ENCODE measurements at regions not wholly inside any gene's neighbourhood (a gene's known extent, or its start where the extent isn't known, plus 50 kb on each side); places are given as distances from the start of the nearest gene placed in this dataset.

GRCh38 chr1:116231752-116232151 is 120.6 kb downstream of the MAB21L3 start:
- DNase-seq (ENCODE audit: low read depth, low spot score): no peak

GRCh38 chr1:116232989-116233514 is 121.9 kb downstream of the MAB21L3 start:
- DNase-seq (ENCODE audit: low read depth, low spot score): no peak

GRCh38 chr1:116234429-116234828 is 123.2 kb downstream of the MAB21L3 start:
- no peak for DNase-seq (ENCODE audit: low read depth, low spot score)

GRCh38 chr1:116239916-116240315 is 128.7 kb downstream of the MAB21L3 start:
- peak; percentile 40 for DNase-seq (ENCODE audit: low read depth, low spot score)

DNA sequence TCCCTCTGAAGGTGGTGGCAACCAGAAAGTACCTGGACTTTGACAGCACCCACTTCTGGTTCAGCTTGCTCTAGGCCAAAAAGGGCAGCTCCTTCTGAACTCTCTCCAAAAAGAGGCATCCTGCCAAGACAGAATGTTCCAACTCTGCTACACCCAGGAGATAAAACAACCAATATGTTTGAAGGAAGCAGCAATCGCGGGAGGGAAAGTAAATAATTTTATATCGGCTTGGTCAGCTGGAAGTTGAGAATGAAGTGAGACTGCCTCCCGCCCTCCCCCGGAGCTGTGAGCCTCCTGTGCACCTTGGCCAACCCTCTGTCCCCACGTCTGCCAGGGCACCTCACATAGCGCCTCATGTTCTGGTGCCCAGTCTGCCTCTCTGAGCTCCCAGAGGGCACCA is 130.3 kb upstream of the ATP1A1 start:
- no peak for DNase-seq (ENCODE audit: low read depth, low spot score)

GRCh38 chr1:116243333-116244054 is 129.6 kb upstream of the ATP1A1 start:
- DNase-seq (ENCODE audit: low read depth, low spot score): no peak

GRCh38 chr1:116246174-116246573 is 126.9 kb upstream of the ATP1A1 start:
- no peak for DNase-seq (ENCODE audit: low read depth, low spot score)

GRCh38 chr1:116252271-116252670 is 120.8 kb upstream of the ATP1A1 start:
- DNase-seq (ENCODE audit: low read depth, low spot score): no peak

DNA sequence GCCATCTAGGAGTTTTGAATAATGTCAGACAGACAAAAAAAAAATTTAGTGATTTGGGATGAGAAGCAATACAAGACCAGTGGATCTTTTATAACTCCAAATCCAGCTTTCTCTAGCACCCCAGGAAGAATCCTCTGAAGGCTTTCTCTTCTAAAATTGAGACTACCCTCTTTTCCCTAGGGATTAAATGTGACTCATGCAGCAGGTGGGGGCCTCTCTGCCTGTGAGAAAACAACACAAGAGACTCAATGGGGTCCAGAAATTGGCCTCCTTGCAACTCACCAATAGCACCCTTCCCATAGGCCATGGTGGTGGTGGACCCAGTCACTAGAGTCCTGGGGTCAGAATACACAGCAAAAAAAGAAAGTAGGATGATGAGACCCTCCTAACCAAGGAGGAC is 120.3 kb upstream of the ATP1A1 start:
- DNase-seq (ENCODE audit: low read depth, low spot score): no peak

DNA sequence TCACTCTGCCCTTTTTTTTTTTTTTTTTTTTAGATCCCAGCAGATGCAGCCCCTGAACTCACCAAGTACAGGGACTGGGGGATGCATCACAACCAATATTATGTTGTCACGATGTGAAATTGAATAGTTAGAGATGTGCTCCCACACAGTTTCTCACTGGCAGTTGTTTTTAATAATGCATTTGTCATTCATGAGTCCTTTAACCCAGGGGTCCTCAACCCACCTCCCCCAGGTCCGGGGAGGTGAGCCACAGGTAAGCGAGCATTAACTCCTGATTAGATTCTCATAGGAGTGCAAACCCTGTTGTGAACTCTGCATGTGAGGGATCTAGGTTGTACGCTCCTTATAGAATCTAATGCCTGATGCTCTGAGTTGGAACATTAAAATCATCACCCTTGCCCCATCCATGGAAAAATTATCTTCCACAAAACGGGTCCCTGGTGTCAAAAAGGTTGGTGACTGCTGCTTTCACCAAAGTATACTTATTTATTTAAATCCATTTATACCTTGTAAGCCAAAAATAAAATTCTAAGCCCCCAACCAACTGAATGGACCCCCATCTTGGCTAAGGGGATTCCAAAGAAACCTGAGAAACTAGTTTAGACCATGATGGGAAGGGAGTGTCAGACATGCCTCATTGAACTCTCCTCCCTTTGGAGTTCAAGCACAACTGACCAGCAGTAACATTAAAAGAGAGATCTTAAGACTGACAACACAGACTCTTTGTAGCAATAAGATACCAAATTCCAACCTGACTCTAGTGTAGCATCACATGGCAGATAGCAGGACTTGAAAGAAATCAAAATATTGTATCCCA is 119.3 kb upstream of the ATP1A1 start:
- DNase-seq (ENCODE audit: low read depth, low spot score): no peak

- no peak for DNase-seq (ENCODE audit: low read depth, low spot score)
Measured at GRCh38 chr1:116254776-116255175, 118.3 kb upstream of the ATP1A1 start.

DNA sequence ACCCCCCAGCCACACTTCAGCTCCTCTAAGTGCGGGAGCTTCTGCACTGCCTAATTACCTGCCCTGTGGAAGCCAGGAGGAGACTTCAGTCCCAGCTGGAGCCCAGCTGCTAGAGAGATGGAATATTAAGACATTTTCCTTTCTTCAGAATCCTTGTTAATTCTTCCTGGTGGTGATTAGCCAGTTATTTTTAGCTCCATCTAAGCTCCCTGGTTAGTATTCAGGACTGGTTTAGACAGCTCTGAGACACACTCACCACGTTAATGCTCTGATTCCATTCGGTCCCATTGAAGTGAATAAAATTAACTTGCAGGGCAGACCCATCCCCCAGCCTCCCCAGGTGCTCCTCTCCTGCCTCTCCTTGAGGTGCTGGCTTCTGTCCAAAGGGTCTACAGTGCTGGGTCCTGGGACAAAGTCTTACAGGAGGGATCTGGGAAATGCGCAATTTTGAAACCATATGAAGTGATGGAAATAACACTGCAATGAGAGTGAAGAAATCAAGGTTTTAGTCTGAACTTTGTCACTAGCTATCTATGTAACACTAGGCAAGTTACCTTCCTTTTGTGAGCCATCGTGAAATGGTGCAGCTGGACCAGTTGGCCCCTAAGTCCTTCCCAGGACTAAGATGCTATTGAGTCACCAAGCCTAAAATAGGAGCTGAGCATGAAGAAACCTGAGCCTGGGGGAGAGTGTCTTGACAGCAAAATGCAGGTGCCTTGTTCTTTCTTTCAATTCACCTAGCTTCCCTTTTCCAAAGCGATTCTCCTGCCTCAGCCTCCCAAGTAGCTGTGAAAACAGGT is 117.4 kb upstream of the ATP1A1 start:
- no peak for DNase-seq (ENCODE audit: low read depth, low spot score)

GRCh38 chr1:116256286-116256649 is 116.8 kb upstream of the ATP1A1 start:
- no peak for DNase-seq (ENCODE audit: low read depth, low spot score)

GRCh38 chr1:116256875-116257274 is 116.2 kb upstream of the ATP1A1 start:
- no peak for DNase-seq (ENCODE audit: low read depth, low spot score)

DNA sequence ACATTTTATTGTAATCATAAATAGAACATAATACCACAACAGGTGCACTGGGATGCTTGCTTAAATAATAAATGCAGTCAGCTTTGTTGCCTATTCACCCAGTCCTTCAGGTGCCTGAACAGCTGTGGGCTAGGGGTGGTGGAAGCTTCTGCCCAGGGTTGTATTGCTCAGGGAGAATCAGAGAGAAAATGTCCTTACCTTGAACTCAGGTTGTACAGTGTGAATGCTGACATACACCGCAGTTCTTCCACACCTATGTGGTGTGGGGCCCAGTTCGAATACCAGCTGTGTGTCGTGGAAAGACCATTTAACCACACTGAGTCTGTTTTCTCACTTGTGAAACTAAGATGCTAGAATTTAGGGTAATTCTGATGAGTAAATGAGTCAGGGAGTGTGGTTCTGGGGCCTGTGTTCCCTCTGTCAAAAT is 115.7 kb upstream of the ATP1A1 start:
- DNase-seq (ENCODE audit: low read depth, low spot score): no peak

DNA sequence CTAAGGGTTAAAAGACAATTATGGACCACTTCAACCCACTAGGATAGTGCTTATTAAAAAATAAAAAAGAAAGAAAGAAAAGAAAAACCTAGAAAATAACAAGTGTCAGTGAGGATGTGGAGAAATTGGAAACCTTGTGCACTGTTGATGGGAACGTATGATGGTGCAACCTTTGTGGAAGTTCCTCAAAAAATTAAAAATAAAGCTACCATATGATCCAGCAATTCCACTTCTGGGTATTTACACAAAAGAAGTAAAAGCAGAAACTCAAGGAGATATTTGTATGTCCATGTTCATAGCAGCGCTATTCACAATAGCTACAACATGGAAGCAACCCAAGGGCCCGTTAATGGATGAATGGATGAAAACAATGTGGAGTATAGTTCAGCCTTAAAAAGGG is 115.2 kb upstream of the ATP1A1 start:
- no peak for DNase-seq (ENCODE audit: low read depth, low spot score)

GRCh38 chr1:116258668-116259419 is 114.2 kb upstream of the ATP1A1 start:
- DNase-seq (ENCODE audit: low read depth, low spot score): no peak

DNA sequence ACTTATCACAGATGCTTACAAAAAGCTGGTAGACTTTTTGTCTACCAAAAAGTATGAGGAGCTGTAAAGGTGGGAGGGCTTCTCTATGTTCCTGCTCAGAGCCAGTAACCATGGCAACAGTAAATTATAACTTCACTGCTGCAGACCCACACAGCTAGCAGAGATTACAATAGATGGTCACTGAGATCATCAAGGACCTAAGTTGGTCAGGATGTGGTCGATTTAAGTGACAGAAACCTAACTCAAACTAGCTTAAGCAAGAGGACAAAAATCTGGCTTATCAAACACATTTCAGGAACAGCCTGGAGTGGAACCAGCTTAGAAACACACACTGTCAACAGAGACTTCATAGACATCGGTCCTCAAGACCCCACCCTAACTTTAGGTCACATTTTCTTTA is 113.4 kb upstream of the ATP1A1 start:
- DNase-seq (ENCODE audit: low read depth, low spot score): no peak

- no peak for DNase-seq (ENCODE audit: low read depth, low spot score)
Measured at GRCh38 chr1:116260115-116260514, 112.9 kb upstream of the ATP1A1 start.

DNA sequence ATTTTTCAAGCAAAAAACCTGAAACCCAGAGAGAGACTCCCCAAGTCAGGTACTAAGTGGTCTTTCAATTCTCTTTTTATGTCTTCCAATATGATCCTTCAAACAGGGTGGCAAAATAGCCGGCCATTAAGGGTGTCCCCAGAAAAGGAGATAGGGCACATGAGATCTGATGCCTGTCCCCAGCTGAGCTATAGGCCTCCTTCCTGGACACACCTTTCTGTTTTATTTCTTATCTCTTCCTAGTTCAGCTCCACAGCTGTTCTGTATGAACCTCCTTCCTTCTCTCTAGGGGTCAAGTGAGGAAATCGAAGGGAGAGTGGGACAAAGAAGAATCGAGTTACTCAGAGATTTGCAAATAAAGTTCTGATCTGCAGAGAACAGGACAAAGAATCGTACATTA is 112.4 kb upstream of the ATP1A1 start:
- DNase-seq (ENCODE audit: low read depth, low spot score): no peak

GRCh38 chr1:116261227-116261626 is 111.8 kb upstream of the ATP1A1 start:
- DNase-seq (ENCODE audit: low read depth, low spot score): peak; percentile 73

Data from ELF-1 (cell line).